GM10266 (cell line): ENCODE measurements at regions not wholly inside any gene's neighbourhood (a gene's known extent, or its start where the extent isn't known, plus 50 kb on each side); places are given as distances from the start of the nearest gene placed in this dataset.

Experiments used
- DNase-seq: peaks from one replicate; pipeline ENCODE4 v3.0.0; 2012; ENCODE audit errors: extremely low spot score
- CTCF ChIP-seq: IDR thresholded peaks from 2 replicates; pipeline ENCODE4 v1.5.1; 2012; ENCODE audit warnings: mild to moderate bottlenecking, low read depth; ENCODE audit not compliant: control insufficient read depth, insufficient read depth; ENCODE audit errors: missing control alignments

GRCh38 chr15:81548365-81549130 is 174.5 kb upstream of the TMC3 start:
- TF ChIP-seq CTCF = no peak
- no peak for DNase-seq

- no peak for DNase-seq
- TF ChIP-seq CTCF = no peak
Observed at GRCh38 chr15:81547521-81548132, 173.6 kb upstream of the TMC3 start.

GRCh38 chr15:81544385-81544784 is 170.4 kb upstream of the TMC3 start:
- no peak for TF ChIP-seq CTCF
- no peak for DNase-seq

GRCh38 chr15:81540909-81541308 is 166.9 kb upstream of the TMC3 start:
- no peak for DNase-seq
- TF ChIP-seq CTCF = no peak

- TF ChIP-seq CTCF = no peak
- no peak for DNase-seq
Observed at GRCh38 chr15:81536356-81536755, 162.3 kb upstream of the TMC3 start.

GRCh38 chr15:81534124-81534523 is 160.1 kb upstream of the TMC3 start:
- no peak for TF ChIP-seq CTCF
- no peak for DNase-seq

- DNase-seq = no peak
- no peak for TF ChIP-seq CTCF
Observed at GRCh38 chr15:81532001-81532400, 158.0 kb upstream of the TMC3 start.
